Body of pancreas (tissue), 4 donors: ENCODE measurements at regions not wholly inside any gene's neighbourhood (a gene's known extent, or its start where the extent isn't known, plus 50 kb on each side); places are given as distances from the start of the nearest gene placed in this dataset.
A peak's percentile ranks its signal among the peaks of the same experiment; 100 is the strongest.

Source experiments
- ATAC-seq: fragments of 150-250 bp; one replicate; pipeline ENCODE4 v1.9.1; 2016
- DNase-seq, 4 donors: peaks; one replicate each; pipeline ENCODE4 v3.0.0-alpha.2; 2019
- H3K27ac ChIP-seq, 4 donors: fragments of 200-600 bp; sonication (generic); 1 replicate in 3 of 4; 2 replicates in 1 of 4; pipeline versions ENCODE4 v1.5.1 to v1.6.1; 2016 to 2019; ENCODE audit warnings: mild to moderate bottlenecking in 1 of 4, mixed read lengths in 1 of 4, moderate library complexity in 1 of 4
- H3K27me3 ChIP-seq, 2 donors: fragments of 200-600 bp; sonication (generic); one replicate each; pipeline ENCODE4 v1.6.0; 2016; ENCODE audit warnings: mild to moderate bottlenecking in 1 of 2
- H3K36me3 ChIP-seq, 2 donors: fragments of 200-600 bp; sonication (generic); replicated peaks in 1 of 2; 2 replicates each; pipeline ENCODE4 v1.5.1; 2016; ENCODE audit warnings: low read depth in 2 of 2; ENCODE audit not compliant: insufficient read depth in 1 of 2
- H3K4me1 ChIP-seq: fragments of 200-600 bp; sonication (generic); one replicate; pipeline ENCODE4 v1.6.0; 2016
- H3K4me3 ChIP-seq, 2 donors: fragments of 200-600 bp; sonication (generic); 1 replicate in 1 of 2; 2 replicates in 1 of 2; pipeline ENCODE4 v1.5.1; 2016 to 2019
- H3K9me3 ChIP-seq, 3 donors: fragments of 200-600 bp; sonication (generic); 1 replicate in 2 of 3; 2 replicates in 1 of 3; pipeline ENCODE4 v1.5.1; 2016
- CTCF ChIP-seq, 7 experiments: fragments of 450-650 bp in 4 of 7; fragments of 200-600 bp in 3 of 7; sonication (generic) in 3 of 7; IDR thresholded peaks; one replicate each; pipeline ENCODE4 v1.5.1; 2016 to 2019; ENCODE audit warnings: antibody characterized with exemption in 7 of 7
- POLR2A ChIP-seq, 3 donors: fragments of 450-650 bp; IDR thresholded peaks; one replicate each; pipeline ENCODE4 v1.6.1; 2016; ENCODE audit warnings: antibody characterized with exemption in 3 of 3, mild to moderate bottlenecking in 2 of 3
- WGBS, 2 donors: methylation state at CpG; one replicate each; pipeline ENCODE4 v1.1.5; 2017; 5-methylcytosine and 5-hydroxymethylcytosine counted together
- intact Hi-C: fragments of 100-400 bp; cut with DNase I; formaldehyde crosslinking; loops from one replicate; pipeline ENCODE4 v1.15.1; 2023

GRCh38 chr5:136686192-136686872, 321.0 kb upstream of the TRPC7 start:
- H3K4me3 ChIP-seq = no peak overlapping the region
- WGBS, 2 donors = 22 to 25% methylated on average over 1 of the region's 1 CpG
- no peak overlapping the region for H3K27ac ChIP-seq
- H3K27me3 ChIP-seq = no peaks in the 10 kb centered on the region
- no peak for DNase-seq
- peak in 2 of 7 experiments; percentile 25 to 33 for TF ChIP-seq CTCF (IDR thresholded peaks at IDR 0.05)
- TF ChIP-seq POLR2A (IDR thresholded peaks at IDR 0.05) = no peak
- no peaks in the 10 kb centered on the region for H3K9me3 ChIP-seq
- intact Hi-C loops = no loop called here
- no peak for ATAC-seq
- H3K4me1 ChIP-seq = no peaks in the 10 kb centered on the region
- no peaks in the 10 kb centered on the region for H3K36me3 ChIP-seq

GRCh38 chr5:136682986-136683385, 317.6 kb upstream of the TRPC7 start:
- intact Hi-C loops = no loop called here
- no peak for TF ChIP-seq POLR2A (IDR thresholded peaks at IDR 0.05)
- TF ChIP-seq CTCF (IDR thresholded peaks at IDR 0.05) = no peak
- H3K4me3 ChIP-seq = no peak overlapping the region
- no peaks in the 10 kb centered on the region for H3K27me3 ChIP-seq
- ATAC-seq (no peak), DNase-seq (no peak)
- H3K9me3 ChIP-seq = no peaks in the 10 kb centered on the region
- no peak overlapping the region for H3K27ac ChIP-seq
- H3K36me3 ChIP-seq = no peaks in the 10 kb centered on the region
- H3K4me1 ChIP-seq = no peaks in the 10 kb centered on the region
- WGBS, 2 donors = 8% methylated on average over 1 of the region's 1 CpG; no CpG with 5 or more reads in 1 of the 2 donors

GRCh38 chr5:136679233-136679632, 313.9 kb upstream of the TRPC7 start:
- Histone ChIP-seq H3K9me3 (no peaks in the 10 kb centered on the region), H3K4me3 (no peak overlapping the region), H3K27me3 (no peaks in the 10 kb centered on the region), H3K27ac (no peak overlapping the region), H3K36me3 (no peaks in the 10 kb centered on the region), H3K4me1 (no peaks in the 10 kb centered on the region)
- ATAC-seq (no peak), DNase-seq (no peak)
- TF ChIP-seq CTCF (IDR thresholded peaks at IDR 0.05) (no peak), POLR2A (IDR thresholded peaks at IDR 0.05) (no peak)
- intact Hi-C loops = no loop called here
- WGBS, 2 donors = 45 to 46% methylated on average over 9 of the region's 9 CpGs

DNA sequence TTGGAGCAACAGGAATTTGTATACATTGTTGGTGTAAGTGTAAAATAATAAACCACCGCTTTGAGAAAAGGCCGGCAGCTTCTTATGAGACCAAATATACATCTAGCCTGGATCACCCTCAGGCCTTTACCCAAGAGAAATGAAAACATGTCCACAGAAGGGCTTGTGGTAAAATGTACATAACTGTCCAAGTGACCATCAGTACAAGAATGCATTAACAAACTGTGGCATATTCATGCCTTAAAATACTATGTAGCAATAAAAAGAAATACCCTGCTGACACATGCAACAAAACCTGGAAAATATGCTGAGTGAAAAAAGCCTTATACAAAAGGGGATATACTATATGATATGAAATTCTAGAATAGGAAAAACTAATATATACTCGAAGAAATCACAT, 311.9 kb upstream of the TRPC7 start:
- Histone ChIP-seq H3K27ac (no peak overlapping the region), H3K36me3 (no peaks in the 10 kb centered on the region), H3K9me3 (no peaks in the 10 kb centered on the region), H3K4me3 (no peak overlapping the region), H3K27me3 (no peaks in the 10 kb centered on the region), H3K4me1 (no peaks in the 10 kb centered on the region)
- TF ChIP-seq CTCF (IDR thresholded peaks at IDR 0.05) = no peak
- no peak for TF ChIP-seq POLR2A (IDR thresholded peaks at IDR 0.05)
- DNase-seq (no peak), ATAC-seq (no peak)
- 69 to 74% methylated on average over 3 of the region's 3 CpGs for WGBS, 2 donors
- intact Hi-C loops = no loop called here

GRCh38 chr5:136676685-136677084, 311.3 kb upstream of the TRPC7 start:
- Histone ChIP-seq H3K9me3 (no peaks in the 10 kb centered on the region), H3K4me3 (no peak overlapping the region), H3K4me1 (no peaks in the 10 kb centered on the region), H3K27ac (no peak overlapping the region), H3K36me3 (no peaks in the 10 kb centered on the region), H3K27me3 (no peaks in the 10 kb centered on the region)
- WGBS, 2 donors = 59 to 73% methylated on average over 3 of the region's 3 CpGs
- TF ChIP-seq CTCF (IDR thresholded peaks at IDR 0.05) (no peak), POLR2A (IDR thresholded peaks at IDR 0.05) (no peak)
- DNase-seq (no peak), ATAC-seq (no peak)
- intact Hi-C loops = no loop called here
